Stimulated activated CD8-positive, alpha-beta memory T cell treated with anti-CD3 and anti-CD28 coated beads, Interleukin-15, amount 100 ng/mL, for 4 hours (primary cell): ENCODE measurements at regions not wholly inside any gene's neighbourhood (a gene's known extent, or its start where the extent isn't known, plus 50 kb on each side); places are given as distances from the start of the nearest gene placed in this dataset.
"Not testable (repeated sequence)": the region's sequence is repeated elsewhere in the genome, so short reads cannot be mapped to it uniquely, and the experiment has no call there.

ENCODE experiments used
- DNase-seq, 2 donors: peaks; one replicate each; pipeline ENCODE4 v3.0.0-alpha.2; 2020; ENCODE audit warnings: low read depth in 2 of 2

GRCh38 chr2:176424746-176425145 is 155.5 kb downstream of the MTX2 start:
- DNase-seq: no peak

GRCh38 chr2:176427549-176427948 is 158.3 kb downstream of the MTX2 start:
- DNase-seq: no peak

GRCh38 chr2:176428944-176429469 is 159.8 kb downstream of the MTX2 start:
- not testable (repeated sequence) for DNase-seq

GRCh38 chr2:176432434-176432833 is 163.2 kb downstream of the MTX2 start:
- no peak for DNase-seq

GRCh38 chr2:176435729-176436128 is 166.5 kb downstream of the MTX2 start:
- no peak for DNase-seq

- no peak for DNase-seq
These were observed 174.7 kb downstream of the MTX2 start for GRCh38 chr2:176443946-176444345.

- no peak for DNase-seq
These were observed 176.7 kb downstream of the MTX2 start for GRCh38 chr2:176445956-176446355.

- DNase-seq: no peak
These were observed 177.6 kb downstream of the MTX2 start for GRCh38 chr2:176446718-176447414.

- no peak for DNase-seq
These were observed 178.4 kb downstream of the MTX2 start for GRCh38 chr2:176447616-176448015.

- DNase-seq: no peak
These were observed 180.6 kb downstream of the MTX2 start for GRCh38 chr2:176449852-176450251.

GRCh38 chr2:176453784-176454183 is 184.5 kb downstream of the MTX2 start:
- DNase-seq: no peak

GRCh38 chr2:176454893-176455815 is 185.9 kb downstream of the MTX2 start:
- peak; percentile 41 to 61 for DNase-seq

- DNase-seq: no peak
These were observed 186.6 kb downstream of the MTX2 start for GRCh38 chr2:176455816-176456291.

GRCh38 chr2:176457481-176457880 is 188.2 kb downstream of the MTX2 start:
- DNase-seq: no peak

- DNase-seq: no peak
These were observed 192.0 kb downstream of the MTX2 start for GRCh38 chr2:176461098-176461808.

GRCh38 chr2:176461809-176462670 is 192.8 kb downstream of the MTX2 start:
- no peak for DNase-seq

GRCh38 chr2:176463546-176463945 is 194.3 kb downstream of the MTX2 start:
- no peak for DNase-seq

GRCh38 chr2:176464886-176465564 is 195.8 kb downstream of the MTX2 start:
- DNase-seq: no peak

- no peak for DNase-seq
These were observed 197.7 kb downstream of the MTX2 start for GRCh38 chr2:176466918-176467452.

GRCh38 chr2:176467595-176467994 is 198.4 kb downstream of the MTX2 start:
- no peak for DNase-seq
